Tongue (tissue), 1 donor: ENCODE measurements at regions not wholly inside any gene's neighbourhood (a gene's known extent, or its start where the extent isn't known, plus 50 kb on each side); places are given as distances from the start of the nearest gene placed in this dataset.

Source experiments
- DNase-seq: peaks from one replicate; pipeline ENCODE4 v3.0.0-alpha.2; 2015

DNA sequence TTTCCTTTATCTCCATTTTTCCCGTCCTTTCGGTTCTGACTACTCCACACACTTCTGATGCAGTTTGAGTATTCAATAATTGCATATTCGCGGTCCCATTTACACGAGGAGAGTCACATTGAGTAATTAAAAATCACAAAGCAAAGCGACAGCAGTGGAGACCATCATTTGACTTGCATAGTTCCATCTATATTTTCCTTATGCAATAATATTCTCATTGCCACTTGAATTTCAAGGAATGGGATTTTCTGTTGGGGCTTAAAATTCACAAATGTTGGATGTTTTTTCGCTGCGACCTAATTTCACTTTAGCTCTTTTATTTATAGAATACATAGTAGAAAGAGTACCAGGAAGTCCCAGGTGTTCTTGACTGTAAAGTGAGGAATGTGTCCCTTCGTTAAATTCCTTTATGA lies 186.8 kb downstream of the ZEB2 start:
- no peak for DNase-seq

- peak; percentile 95 for DNase-seq
Measured at GRCh38 chr2:144332356-144333142, 187.4 kb downstream of the ZEB2 start.

GRCh38 chr2:144331674-144332355 lies 188.1 kb downstream of the ZEB2 start:
- DNase-seq: no peak

GRCh38 chr2:144330951-144331673 lies 188.8 kb downstream of the ZEB2 start:
- peak; percentile 52 for DNase-seq

- DNase-seq: no peak
Measured at GRCh38 chr2:144329472-144329871, 190.4 kb downstream of the ZEB2 start.

DNA sequence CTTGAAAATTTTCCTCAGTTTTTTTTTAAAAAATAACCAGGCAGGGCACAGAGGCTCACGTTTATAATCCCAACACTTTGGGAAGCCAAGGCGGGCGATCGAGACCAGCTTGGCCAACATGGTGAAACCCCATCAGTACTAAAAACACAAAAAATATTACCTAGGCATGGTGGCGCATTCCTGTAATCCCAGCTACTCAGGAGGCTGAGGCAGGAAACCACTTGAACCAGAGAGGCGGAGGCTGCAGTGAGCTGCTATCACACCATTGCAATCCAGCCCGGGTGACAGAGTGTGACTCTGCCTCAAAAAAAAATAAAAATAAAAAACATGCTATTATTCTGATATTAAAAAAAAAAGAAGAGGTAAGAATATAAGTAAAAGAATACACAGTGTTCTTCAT lies 191.0 kb downstream of the ZEB2 start:
- no peak for DNase-seq

- DNase-seq: no peak
Measured at GRCh38 chr2:144326825-144327224, 193.1 kb downstream of the ZEB2 start.

DNA sequence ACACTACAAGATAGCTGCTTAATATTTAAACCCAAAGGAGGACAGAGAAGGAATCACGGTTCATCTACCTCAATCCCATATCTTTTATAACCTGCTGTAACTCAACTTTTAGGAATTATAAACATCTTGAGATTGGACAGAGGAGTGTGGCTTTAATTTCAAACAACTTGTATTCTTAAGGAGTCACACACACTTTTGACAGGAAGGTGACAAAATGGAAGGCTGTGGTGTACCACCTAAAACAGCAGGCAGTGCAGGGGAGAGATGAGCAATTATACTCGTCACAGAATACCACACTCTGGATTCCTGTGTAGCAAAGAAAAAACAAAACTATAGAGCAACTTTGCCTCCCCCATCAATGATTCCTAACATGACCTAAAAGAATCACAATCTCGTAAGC lies 194.8 kb downstream of the ZEB2 start:
- no peak for DNase-seq

- DNase-seq: no peak
Measured at GRCh38 chr2:144324446-144325045, 195.4 kb downstream of the ZEB2 start.

DNA sequence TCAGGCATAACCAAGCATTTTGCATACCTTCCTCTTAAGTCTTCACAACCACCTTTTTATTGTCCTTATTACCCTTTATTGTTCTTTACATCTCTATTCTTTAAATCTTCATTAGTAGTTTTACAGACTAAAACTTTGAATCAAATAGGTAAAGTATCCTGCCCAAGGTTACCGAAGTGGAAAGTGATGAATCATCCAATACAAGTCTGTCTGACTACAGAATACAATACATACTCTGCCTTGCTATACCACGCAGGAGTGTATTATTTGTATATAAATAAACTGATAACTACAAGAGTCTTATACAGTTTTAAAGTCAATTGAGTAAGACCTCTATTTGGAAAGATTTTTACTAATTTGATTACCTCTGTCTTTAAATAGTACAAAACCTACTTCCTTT lies 196.0 kb downstream of the ZEB2 start:
- no peak for DNase-seq

DNA sequence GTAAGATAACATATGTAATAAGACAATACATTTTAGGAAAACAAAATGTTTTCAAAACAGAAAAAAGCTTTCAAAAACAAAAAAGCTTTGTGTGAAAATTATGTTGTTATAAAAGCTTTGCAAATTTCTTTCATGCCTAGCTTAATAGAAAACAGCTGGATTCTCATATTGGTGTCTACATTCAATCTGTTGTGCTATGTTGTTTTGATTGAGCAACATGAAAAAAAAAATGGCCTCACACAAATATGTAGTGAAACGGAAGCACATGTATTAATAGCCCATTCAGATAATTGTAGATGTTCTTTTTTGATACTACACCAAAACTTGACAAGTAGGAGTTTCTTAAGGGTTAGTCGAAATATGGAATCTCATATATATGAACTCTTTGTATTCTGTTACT lies 197.5 kb downstream of the ZEB2 start:
- no peak for DNase-seq

GRCh38 chr2:144320491-144320890 lies 199.4 kb downstream of the ZEB2 start:
- no peak for DNase-seq

- no peak for DNase-seq
Measured at GRCh38 chr2:144317071-144317738, 202.7 kb downstream of the ZEB2 start.

DNA sequence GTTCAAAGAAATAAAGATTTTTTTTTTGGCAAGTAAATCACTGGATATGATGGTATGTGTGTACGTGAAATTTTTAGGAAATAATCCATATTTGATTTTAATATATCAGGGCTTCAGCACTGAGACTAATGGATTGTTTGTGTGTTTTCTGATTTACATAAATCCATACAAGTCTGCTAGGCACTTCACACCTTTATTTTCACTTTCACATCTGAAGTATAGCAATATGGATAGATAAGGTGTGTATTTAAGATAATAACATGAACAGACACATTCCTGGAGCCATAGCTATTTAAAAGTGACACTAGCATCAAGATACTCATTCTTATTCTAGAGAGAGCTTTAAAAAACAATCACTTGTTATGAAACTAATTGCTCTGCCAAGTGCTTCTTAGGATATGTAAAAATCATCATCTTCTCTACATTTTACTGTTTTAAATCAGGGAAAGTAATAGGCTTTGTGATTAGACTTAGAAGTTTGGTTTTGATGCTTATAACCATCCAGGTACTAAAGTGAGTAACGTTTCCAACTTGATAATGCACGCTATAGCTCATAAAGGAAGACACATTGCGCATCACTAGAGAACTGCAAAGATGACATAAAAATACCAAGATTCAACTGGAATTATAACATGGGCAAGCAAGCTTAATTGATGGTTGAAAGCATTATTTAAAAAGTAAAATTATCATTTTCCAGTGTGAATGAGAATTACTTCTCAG lies 208.9 kb downstream of the ZEB2 start:
- no peak for DNase-seq

DNA sequence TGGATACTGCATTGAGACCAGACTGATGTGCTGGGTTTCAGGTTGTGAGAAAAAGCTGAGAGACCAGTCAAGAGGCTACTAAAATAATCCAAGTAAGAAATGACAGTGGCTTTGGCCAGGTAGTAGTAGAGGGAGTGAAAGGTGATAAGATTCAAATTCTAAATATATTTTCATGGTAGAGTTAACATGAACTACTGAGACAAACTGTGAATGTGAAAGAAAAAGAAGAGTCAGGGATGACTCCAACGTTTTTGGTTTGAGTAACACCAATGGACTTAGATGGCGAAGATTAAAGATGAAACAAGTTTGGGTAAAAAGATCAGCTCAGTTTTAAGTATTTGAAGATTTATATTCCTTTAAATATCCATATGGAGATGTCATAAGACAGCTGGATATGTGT lies 209.4 kb downstream of the ZEB2 start:
- DNase-seq: no peak

- DNase-seq: no peak
Measured at GRCh38 chr2:144307711-144308110, 212.2 kb downstream of the ZEB2 start.

DNA sequence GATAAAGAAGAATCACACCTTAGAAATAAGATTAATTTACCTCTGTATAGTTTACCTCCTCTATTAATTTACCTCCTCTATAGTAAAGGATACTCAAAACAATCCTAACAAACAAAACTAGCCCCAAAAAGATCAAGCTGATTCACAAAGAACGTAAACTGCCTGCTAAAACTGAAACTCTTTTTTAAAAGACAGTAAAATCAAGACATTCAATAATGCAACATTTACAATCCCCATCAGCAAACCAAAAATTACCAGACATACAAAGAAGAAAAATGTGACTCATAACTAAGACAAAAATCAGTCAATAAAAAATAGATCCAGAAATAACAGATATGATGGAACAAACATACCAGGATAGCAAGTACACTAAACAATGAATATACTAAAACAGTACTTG lies 215.7 kb downstream of the ZEB2 start:
- no peak for DNase-seq

DNA sequence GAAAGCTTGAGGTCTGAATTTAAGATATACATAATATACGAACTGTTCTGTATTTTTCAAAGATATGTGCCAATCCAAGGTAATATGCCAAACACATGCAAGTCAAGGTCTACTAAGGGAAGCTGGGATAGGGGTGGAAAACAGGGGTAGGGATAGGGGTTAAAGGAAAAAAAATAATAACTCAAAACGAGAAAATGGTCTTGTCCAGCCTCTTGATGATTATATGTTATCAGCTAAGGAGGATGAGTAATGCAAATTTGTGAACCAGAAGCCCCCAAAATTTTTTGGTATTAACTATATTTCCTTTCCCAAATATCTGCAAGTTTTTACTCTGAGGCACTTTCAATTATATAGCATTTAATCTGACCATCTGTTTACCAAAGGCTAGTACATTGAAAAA lies 219.3 kb downstream of the ZEB2 start:
- DNase-seq: no peak

GRCh38 chr2:144290276-144290675 lies 229.6 kb downstream of the ZEB2 start:
- no peak for DNase-seq

- no peak for DNase-seq
Measured at GRCh38 chr2:144288438-144288837, 231.5 kb downstream of the ZEB2 start.

DNA sequence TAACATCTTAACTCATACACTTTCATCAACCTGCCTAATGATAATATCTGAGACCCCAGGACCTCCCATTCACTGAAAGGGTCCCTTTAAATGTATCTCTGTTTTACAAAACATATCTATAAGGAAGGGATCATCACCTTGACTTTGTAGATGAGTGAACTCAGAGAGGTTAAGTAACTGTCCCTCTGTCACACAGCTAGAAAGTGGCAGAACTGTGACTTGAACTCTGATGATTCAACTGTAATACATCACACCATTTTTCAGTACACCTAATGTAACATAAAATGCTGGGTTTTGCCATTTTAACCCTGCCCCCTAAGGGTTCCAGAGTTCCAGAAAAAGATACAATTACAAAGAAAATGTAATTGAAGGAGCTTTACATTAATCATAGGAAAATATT lies 234.6 kb downstream of the ZEB2 start:
- no peak for DNase-seq

DNA sequence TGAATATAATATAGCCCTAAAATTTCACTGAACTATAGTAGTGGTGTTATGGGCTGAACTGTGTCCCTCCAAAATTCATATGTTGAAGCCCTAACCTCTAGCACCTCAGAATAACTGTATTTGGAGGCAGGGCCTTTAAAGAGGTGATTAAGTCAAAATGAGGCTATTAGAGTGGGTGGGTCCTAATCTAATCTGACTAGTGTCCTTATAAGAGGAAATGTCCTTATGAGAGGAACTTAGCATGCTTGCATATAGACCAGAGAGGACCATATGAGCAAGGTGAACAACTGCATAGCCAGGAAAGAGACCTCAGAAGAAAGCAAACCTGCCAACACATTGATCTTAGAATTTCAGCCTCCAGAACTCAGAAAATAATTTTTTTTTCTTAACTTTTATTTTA lies 238.4 kb downstream of the ZEB2 start:
- no peak for DNase-seq
